Mucosa of stomach (tissue), 1 donor: ENCODE measurements at regions not wholly inside any gene's neighbourhood (a gene's known extent, or its start where the extent isn't known, plus 50 kb on each side); places are given as distances from the start of the nearest gene placed in this dataset.

ENCODE experiments used
- H3K27me3 ChIP-seq: one replicate; pipeline ENCODE4 v1.7.0; 2013; ENCODE audit warnings: mild to moderate bottlenecking, low read length; ENCODE audit not compliant: control insufficient read depth, insufficient read depth
- H3K36me3 ChIP-seq: one replicate; pipeline ENCODE4 v1.7.0; 2013; ENCODE audit warnings: low read length; ENCODE audit not compliant: control insufficient read depth, insufficient read depth
- H3K4me1 ChIP-seq: one replicate; pipeline ENCODE4 v1.7.0; 2013; ENCODE audit warnings: mild to moderate bottlenecking, low read length; ENCODE audit not compliant: control insufficient read depth, insufficient read depth
- H3K4me3 ChIP-seq: one replicate; pipeline ENCODE4 v1.7.0; 2013; ENCODE audit warnings: low read length
- H3K9ac ChIP-seq: one replicate; pipeline ENCODE4 v1.7.0; 2013; ENCODE audit warnings: mild to moderate bottlenecking, low read length, moderate library complexity
- H3K9me3 ChIP-seq: one replicate; pipeline ENCODE4 v1.7.0; 2013; ENCODE audit warnings: mild to moderate bottlenecking, low read length, moderate library complexity; ENCODE audit not compliant: control insufficient read depth
- donor health status: Pancreatic carcinoma.

- H3K4me1 ChIP-seq = no peaks in the 10 kb centered on the region
- H3K36me3 ChIP-seq = no peaks in the 10 kb centered on the region
- H3K9ac ChIP-seq = no peak overlapping the region
- no peak overlapping the region for H3K4me3 ChIP-seq
- no peaks in the 10 kb centered on the region for H3K27me3 ChIP-seq
- no peaks in the 10 kb centered on the region for H3K9me3 ChIP-seq
Observed at GRCh38 chr1:244204004-244204403, 152.9 kb downstream of the ZBTB18 start.

GRCh38 chr1:244205171-244205570 is 154.1 kb downstream of the ZBTB18 start:
- Histone ChIP-seq H3K4me1 (no peaks in the 10 kb centered on the region), H3K9ac (no peak overlapping the region), H3K9me3 (no peaks in the 10 kb centered on the region), H3K27me3 (no peaks in the 10 kb centered on the region), H3K36me3 (no peaks in the 10 kb centered on the region), H3K4me3 (no peak overlapping the region)

GRCh38 chr1:244205906-244206305 is 154.8 kb downstream of the ZBTB18 start:
- H3K4me1 ChIP-seq = no peaks in the 10 kb centered on the region
- no peaks in the 10 kb centered on the region for H3K36me3 ChIP-seq
- no peaks in the 10 kb centered on the region for H3K27me3 ChIP-seq
- H3K4me3 ChIP-seq = no peak overlapping the region
- H3K9me3 ChIP-seq = no peaks in the 10 kb centered on the region
- no peak overlapping the region for H3K9ac ChIP-seq

- H3K36me3 ChIP-seq = no peaks in the 10 kb centered on the region
Observed at GRCh38 chr1:244207042-244207934, 156.2 kb downstream of the ZBTB18 start.

GRCh38 chr1:244207935-244208244 is 156.8 kb downstream of the ZBTB18 start:
- Histone ChIP-seq H3K27me3 (no peaks in the 10 kb centered on the region), H3K4me3 (no peak overlapping the region), H3K9me3 (no peaks in the 10 kb centered on the region), H3K36me3 (no peaks in the 10 kb centered on the region), H3K4me1 (no peaks in the 10 kb centered on the region), H3K9ac (no peak overlapping the region)

More at GRCh38 chr1:244207042-244207934, 156.2 kb downstream of the ZBTB18 start:
- H3K9ac ChIP-seq = no peak overlapping the region
- H3K27me3 ChIP-seq = no peaks in the 10 kb centered on the region
- H3K4me1 ChIP-seq = no peaks in the 10 kb centered on the region
- H3K9me3 ChIP-seq = no peaks in the 10 kb centered on the region
- H3K4me3 ChIP-seq = no peak overlapping the region

GRCh38 chr1:244209955-244210354 is 158.9 kb downstream of the ZBTB18 start:
- no peaks in the 10 kb centered on the region for H3K9me3 ChIP-seq
- no peak overlapping the region for H3K9ac ChIP-seq
- H3K4me1 ChIP-seq = no peaks in the 10 kb centered on the region
- no peak overlapping the region for H3K4me3 ChIP-seq
- no peaks in the 10 kb centered on the region for H3K36me3 ChIP-seq
- H3K27me3 ChIP-seq = no peaks in the 10 kb centered on the region

- H3K4me3 ChIP-seq = no peak overlapping the region
- H3K4me1 ChIP-seq = no peaks in the 10 kb centered on the region
- H3K9ac ChIP-seq = no peak overlapping the region
- no peaks in the 10 kb centered on the region for H3K9me3 ChIP-seq
- H3K36me3 ChIP-seq = no peaks in the 10 kb centered on the region
- H3K27me3 ChIP-seq = no peaks in the 10 kb centered on the region
Observed at GRCh38 chr1:244210884-244211558, 159.9 kb downstream of the ZBTB18 start.

- Histone ChIP-seq H3K9ac (no peak overlapping the region), H3K27me3 (no peaks in the 10 kb centered on the region), H3K4me1 (no peaks in the 10 kb centered on the region), H3K4me3 (no peak overlapping the region), H3K36me3 (no peaks in the 10 kb centered on the region), H3K9me3 (no peaks in the 10 kb centered on the region)
Observed at GRCh38 chr1:244211559-244211944, 160.5 kb downstream of the ZBTB18 start.

- Histone ChIP-seq H3K9ac (no peak overlapping the region), H3K36me3 (no peaks in the 10 kb centered on the region), H3K27me3 (no peaks in the 10 kb centered on the region), H3K4me1 (no peaks in the 10 kb centered on the region), H3K9me3 (no peaks in the 10 kb centered on the region), H3K4me3 (no peak overlapping the region)
Observed at GRCh38 chr1:244212219-244212618, 161.1 kb downstream of the ZBTB18 start.

GRCh38 chr1:244212797-244213475 is 161.9 kb downstream of the ZBTB18 start:
- Histone ChIP-seq H3K27me3 (no peaks in the 10 kb centered on the region), H3K9me3 (no peaks in the 10 kb centered on the region), H3K9ac (no peak overlapping the region), H3K4me3 (no peak overlapping the region), H3K36me3 (no peaks in the 10 kb centered on the region), H3K4me1 (no peaks in the 10 kb centered on the region)

GRCh38 chr1:244214009-244214967 is 163.2 kb downstream of the ZBTB18 start:
- H3K4me3 ChIP-seq = no peak overlapping the region
- no peaks in the 10 kb centered on the region for H3K4me1 ChIP-seq
- H3K27me3 ChIP-seq = no peaks in the 10 kb centered on the region
- no peaks in the 10 kb centered on the region for H3K36me3 ChIP-seq
- H3K9ac ChIP-seq = no peak overlapping the region
- H3K9me3 ChIP-seq = no peaks in the 10 kb centered on the region
